GM12891 (cell line): ENCODE measurements at regions not wholly inside any gene's neighbourhood (a gene's known extent, or its start where the extent isn't known, plus 50 kb on each side); places are given as distances from the start of the nearest gene placed in this dataset.

Experiments
- POLR2A ChIP-seq: IDR thresholded peaks from 2 replicates; pipeline ENCODE4 v1.6.1; 2011; ENCODE audit warnings: low read depth, low read length, control low read depth
- POLR2AphosphoS5 ChIP-seq: IDR thresholded peaks from 2 replicates; pipeline ENCODE4 v1.6.1; 2011; ENCODE audit warnings: low read depth, low read length, control low read depth

DNA sequence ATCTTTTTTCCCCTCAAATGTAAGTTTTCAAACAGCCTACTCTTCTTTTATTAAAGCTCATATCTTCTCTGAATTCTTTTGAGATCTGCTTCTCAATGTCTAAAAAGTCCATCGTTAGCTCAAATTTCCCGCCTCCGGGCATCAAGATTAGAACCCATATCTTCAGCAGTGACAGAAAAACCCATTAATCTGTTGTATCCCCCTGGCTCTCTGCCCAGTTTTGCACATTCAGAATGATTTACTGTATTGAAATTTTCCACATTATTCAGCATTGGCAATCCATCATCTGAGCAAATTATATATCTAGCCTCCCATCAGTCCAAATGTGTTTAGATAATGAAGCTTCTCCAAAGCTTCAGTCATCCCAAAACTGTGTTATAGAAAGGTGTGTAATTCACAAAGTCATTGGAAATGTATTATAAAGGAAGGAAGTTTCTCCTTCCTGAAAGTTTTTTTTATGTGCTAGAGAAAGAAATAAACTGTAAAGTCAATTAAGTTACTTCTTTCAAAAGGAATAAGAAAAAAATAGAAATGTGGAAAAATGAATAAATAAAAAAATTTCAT, 849.9 kb downstream of the MAT2B start:
- TF ChIP-seq POLR2AphosphoS5 (no peak), POLR2A (no peak)
